Brain microvascular endothelial cell (primary cell): ENCODE measurements at regions not wholly inside any gene's neighbourhood (a gene's known extent, or its start where the extent isn't known, plus 50 kb on each side); places are given as distances from the start of the nearest gene placed in this dataset.

Source experiments
- DNase-seq: peaks from one replicate; pipeline ENCODE4 v3.0.0-alpha.2; 2020
- H3K27ac ChIP-seq: fragments of 250-450 bp; sonication (Bioruptor Pico); 2 replicates; pipeline ENCODE4 v1.5.1; 2020; ENCODE audit warnings: mild to moderate bottlenecking, moderate library complexity
- H3K27me3 ChIP-seq: fragments of 250-450 bp; sonication (Bioruptor Pico); replicated peaks from 2 replicates; pipeline ENCODE4 v1.5.1; 2020; ENCODE audit warnings: mild to moderate bottlenecking
- H3K36me3 ChIP-seq: fragments of 250-450 bp; sonication (Bioruptor Pico); replicated peaks from 2 replicates; pipeline ENCODE4 v1.5.1; 2020; ENCODE audit warnings: mild to moderate bottlenecking
- H3K4me3 ChIP-seq: 2 replicates; pipeline ENCODE4 v1.5.1; 2011; ENCODE audit warnings: low read depth, mild to moderate bottlenecking, control low read depth, low read length, moderate library complexity
- in situ Hi-C: cut with HindIII; loops from 2 replicates; pipeline ENCODE4 v1.10.0; 2017; ENCODE audit warnings: low sequenced_read_pairs, low pct_ligation_motif_present
- TF ChIP-seq, protein P1 (sequence below): IDR thresholded peaks from 2 replicates; pipeline ENCODE4 v1.5.1; 2011; ENCODE audit warnings: low read depth, mild to moderate bottlenecking, moderate library complexity, low read length, control low read depth, inconsistent platforms; ENCODE audit errors: missing control alignments

- DNase-seq: no peak
- in situ Hi-C loops: no loop called here
- Histone ChIP-seq H3K4me3 (no peak overlapping the region), H3K27me3 (no peaks in the 10 kb centered on the region), H3K36me3 (no peaks in the 10 kb centered on the region), H3K27ac (no peak overlapping the region)
- TF ChIP-seq, protein P1, sequence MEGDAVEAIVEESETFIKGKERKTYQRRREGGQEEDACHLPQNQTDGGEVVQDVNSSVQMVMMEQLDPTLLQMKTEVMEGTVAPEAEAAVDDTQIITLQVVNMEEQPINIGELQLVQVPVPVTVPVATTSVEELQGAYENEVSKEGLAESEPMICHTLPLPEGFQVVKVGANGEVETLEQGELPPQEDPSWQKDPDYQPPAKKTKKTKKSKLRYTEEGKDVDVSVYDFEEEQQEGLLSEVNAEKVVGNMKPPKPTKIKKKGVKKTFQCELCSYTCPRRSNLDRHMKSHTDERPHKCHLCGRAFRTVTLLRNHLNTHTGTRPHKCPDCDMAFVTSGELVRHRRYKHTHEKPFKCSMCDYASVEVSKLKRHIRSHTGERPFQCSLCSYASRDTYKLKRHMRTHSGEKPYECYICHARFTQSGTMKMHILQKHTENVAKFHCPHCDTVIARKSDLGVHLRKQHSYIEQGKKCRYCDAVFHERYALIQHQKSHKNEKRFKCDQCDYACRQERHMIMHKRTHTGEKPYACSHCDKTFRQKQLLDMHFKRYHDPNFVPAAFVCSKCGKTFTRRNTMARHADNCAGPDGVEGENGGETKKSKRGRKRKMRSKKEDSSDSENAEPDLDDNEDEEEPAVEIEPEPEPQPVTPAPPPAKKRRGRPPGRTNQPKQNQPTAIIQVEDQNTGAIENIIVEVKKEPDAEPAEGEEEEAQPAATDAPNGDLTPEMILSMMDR: no peak
Observed at GRCh38 chr10:76729841-76730487, 907.6 kb downstream of the KCNMA1 start.

- Histone ChIP-seq H3K36me3 (no peaks in the 10 kb centered on the region), H3K27ac (no peak overlapping the region), H3K4me3 (no peak overlapping the region), H3K27me3 (no peaks in the 10 kb centered on the region)
- TF ChIP-seq, protein P1: no peak
- no peak for DNase-seq
- in situ Hi-C loops: no loop called here
Observed at GRCh38 chr10:76729346-76729745, 908.3 kb downstream of the KCNMA1 start.

- in situ Hi-C loops: no loop called here
Observed at GRCh38 chr10:76727038-76727437, 910.6 kb downstream of the KCNMA1 start.

GRCh38 chr10:76723844-76724243 lies 913.8 kb downstream of the KCNMA1 start:
- H3K4me3 ChIP-seq: no peak overlapping the region
- no peaks in the 10 kb centered on the region for H3K36me3 ChIP-seq
- H3K27me3 ChIP-seq: no peaks in the 10 kb centered on the region
- in situ Hi-C loops: no loop called here
- no peak for DNase-seq
- TF ChIP-seq, protein P1: no peak
- no peak overlapping the region for H3K27ac ChIP-seq

More at GRCh38 chr10:76727038-76727437, 910.6 kb downstream of the KCNMA1 start:
- Histone ChIP-seq H3K27me3 (no peaks in the 10 kb centered on the region), H3K4me3 (no peak overlapping the region), H3K36me3 (no peaks in the 10 kb centered on the region), H3K27ac (no peak overlapping the region)
- DNase-seq: no peak
- TF ChIP-seq, protein P1: no peak

- Histone ChIP-seq H3K4me3 (no peak overlapping the region), H3K27me3 (no peaks in the 10 kb centered on the region), H3K27ac (no peak overlapping the region), H3K36me3 (no peaks in the 10 kb centered on the region)
- no peak for DNase-seq
- TF ChIP-seq, protein P1: no peak
- in situ Hi-C loops: no loop called here
Observed at GRCh38 chr10:76721891-76722505, 915.6 kb downstream of the KCNMA1 start.
